HT-29 (cell line): ENCODE measurements at regions not wholly inside any gene's neighbourhood (a gene's known extent, or its start where the extent isn't known, plus 50 kb on each side); places are given as distances from the start of the nearest gene placed in this dataset.
"Not testable (repeated sequence)": the region's sequence is repeated elsewhere in the genome, so short reads cannot be mapped to it uniquely, and the experiment has no call there.

Experiments
- DNase-seq: peaks from one replicate; pipeline ENCODE4 v3.0.0-alpha.2; 2015; ENCODE audit warnings: low spot score

DNA sequence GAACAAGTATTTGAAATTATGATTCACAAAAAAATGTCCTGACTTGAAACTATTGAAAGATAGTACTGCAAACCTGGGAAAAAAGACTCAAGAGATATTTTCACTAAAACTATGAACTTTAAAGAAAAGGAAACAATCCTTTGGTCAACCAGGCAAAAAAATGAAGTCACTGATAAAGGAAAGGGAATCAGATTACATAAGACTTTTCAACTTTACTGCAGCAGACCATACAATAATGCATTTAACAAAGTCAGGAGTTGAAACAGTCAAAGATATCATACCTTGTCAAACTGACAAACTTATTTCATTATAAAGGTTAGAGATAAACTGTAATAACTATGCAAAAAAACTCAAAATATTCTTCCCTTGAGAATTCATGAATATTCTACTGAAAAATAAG lies 361.6 kb downstream of the DLEU7 start:
- no peak for DNase-seq

DNA sequence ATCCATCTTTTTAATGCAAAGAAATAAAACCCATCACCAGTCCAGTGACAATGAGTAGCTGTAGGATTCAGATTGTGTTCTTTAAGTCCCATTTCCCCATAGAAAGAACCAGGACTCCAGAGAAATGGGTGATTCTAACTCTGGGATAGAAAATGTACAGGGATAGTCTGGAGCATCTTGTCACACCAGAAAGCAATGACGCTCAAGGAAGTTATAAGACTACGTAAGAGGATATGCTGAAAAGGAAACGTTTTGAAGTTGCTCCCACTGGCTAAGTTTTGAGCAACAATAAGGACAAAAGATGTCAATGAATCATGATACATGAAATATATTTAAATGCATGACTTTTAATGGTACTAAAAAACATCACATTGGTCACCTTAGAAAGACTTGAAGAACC lies 360.1 kb downstream of the DLEU7 start:
- DNase-seq: no peak

DNA sequence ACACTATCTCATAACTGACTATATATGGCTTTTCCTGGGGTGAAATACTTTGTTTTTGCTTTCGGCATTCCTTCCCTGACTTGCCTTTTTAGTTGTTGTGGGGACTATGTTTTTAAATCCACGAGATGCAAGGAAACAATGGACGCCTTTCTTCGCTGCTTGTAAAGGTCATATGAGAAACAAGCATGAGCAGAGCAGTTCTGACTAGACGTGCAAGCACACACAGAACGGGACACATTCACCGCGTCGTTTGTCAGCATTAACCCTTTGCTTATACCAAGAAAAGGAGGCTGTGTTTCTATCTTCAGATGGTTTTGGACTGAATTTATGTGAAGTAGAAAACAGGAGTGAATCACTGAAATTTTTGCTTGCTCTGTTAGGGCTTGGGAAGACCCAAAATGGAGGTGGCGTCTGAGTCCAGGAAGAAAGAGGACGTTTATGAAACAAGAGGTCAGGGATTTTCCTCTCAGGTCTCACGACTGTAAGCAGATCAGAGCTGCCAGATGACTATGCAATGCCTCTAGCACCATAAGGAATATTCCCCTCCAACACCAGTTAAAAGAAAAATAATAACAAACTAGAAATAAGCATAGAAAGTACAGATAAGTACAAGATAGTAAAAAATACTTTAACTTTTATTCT lies 358.9 kb downstream of the DLEU7 start:
- no peak for DNase-seq

DNA sequence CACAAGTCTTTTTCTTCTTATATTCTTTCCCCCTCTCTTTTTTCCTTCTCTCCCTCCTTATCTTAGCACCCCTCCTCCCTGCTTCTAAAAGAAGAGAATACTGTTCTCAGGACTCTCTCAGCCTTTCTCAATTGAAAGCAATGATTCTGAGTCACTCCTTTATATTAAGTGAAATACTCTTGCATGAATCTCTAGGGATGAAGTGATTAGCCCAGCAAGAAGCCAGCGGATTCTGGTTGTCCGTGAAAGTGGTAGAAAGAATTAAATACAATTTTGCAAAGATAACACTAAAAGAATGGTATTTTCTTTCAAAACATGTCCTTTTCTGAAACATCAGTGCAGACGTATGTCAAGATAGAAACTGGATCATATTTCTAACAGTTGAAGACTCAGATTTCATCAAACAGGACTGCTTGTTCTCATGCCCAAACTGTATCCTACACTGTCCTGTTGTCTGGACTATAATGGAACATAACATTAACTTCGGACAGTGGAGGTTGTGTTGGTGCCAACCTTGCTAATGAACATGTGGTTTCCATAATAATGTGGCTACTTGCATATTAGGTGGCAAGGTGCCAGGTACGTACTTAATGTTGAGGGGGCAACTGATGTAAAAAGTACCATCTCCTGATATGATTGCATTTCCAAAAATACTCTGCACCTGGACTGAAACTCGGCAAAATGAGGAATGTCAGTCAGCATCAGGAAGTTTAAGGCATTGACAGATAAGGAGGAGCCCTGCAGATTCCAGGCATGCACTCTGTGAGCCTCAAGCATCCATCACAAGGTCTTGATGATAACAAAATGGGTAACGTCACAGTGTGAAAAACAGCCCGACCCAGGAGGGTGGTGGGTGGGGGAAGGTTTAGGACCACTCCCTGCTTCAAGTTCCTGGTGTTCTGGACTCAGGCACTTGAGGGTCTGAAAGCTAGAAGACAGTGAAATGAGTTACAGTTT lies 357.2 kb downstream of the DLEU7 start:
- no peak for DNase-seq

- DNase-seq: no peak
Measured at GRCh38 chr13:50493683-50494082, 349.8 kb downstream of the DLEU7 start.

DNA sequence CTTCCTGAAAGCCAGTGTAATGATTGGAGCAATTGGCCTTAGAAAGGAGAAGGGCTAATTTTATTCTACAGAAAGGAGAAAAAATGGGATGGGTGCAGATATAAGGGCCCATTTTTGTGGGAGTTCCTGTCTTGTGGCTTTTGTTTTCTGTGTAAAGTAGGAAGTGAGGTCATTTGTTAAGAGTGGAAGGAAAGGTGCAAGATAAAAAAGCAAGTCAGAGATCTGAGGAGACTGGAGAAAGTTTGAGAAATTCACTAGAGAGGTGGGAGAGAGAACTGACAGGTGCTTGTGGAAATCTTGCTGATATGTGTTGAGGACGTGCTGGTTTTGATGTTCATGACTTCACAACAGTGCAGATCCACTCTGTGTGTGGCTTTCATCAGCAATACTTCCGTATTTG lies 349.4 kb downstream of the DLEU7 start:
- no peak for DNase-seq

GRCh38 chr13:50503212-50503611 lies 340.3 kb downstream of the DLEU7 start:
- DNase-seq: not testable (repeated sequence)

GRCh38 chr13:50509167-50509566 lies 334.3 kb downstream of the DLEU7 start:
- DNase-seq: no peak

GRCh38 chr13:50509771-50510441 lies 333.6 kb downstream of the DLEU7 start:
- no peak for DNase-seq

GRCh38 chr13:50510885-50511545 lies 332.5 kb downstream of the DLEU7 start:
- DNase-seq: not testable (repeated sequence)

GRCh38 chr13:50511877-50512341 lies 331.6 kb downstream of the DLEU7 start:
- no peak for DNase-seq

GRCh38 chr13:50512474-50513299 lies 330.8 kb downstream of the DLEU7 start:
- peak; percentile 63 for DNase-seq

DNA sequence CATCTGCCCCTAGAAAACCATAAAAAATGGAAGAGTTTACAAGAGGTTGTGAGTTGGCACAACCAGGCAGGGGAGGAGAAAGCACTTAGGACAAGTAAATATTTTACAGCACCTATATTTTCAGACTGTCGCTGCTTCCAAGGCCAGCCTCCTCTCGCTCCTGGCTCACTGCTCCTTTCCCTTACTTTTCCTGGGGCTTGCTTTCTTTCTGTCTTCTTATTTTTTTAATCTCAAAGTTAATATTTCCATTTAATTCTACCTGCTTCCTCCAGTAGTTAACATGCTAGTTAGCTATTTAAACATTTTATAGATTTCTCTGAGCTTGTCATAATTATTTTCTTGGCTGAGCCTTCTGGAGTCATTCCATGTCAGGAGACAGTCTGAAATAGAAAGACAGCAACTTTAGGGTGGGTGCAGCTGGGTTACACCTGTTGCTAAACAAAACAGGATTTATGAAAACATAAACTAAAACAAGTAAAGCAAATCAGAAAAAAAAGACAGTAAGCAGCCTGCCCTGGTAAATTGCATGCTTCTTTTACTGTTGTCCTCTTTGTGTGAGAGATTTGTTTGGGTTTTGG lies 330.1 kb downstream of the DLEU7 start:
- DNase-seq: peak; percentile 79

- no peak for DNase-seq
Measured at GRCh38 chr13:50514249-50514648, 329.2 kb downstream of the DLEU7 start.

GRCh38 chr13:50518131-50518530 lies 325.4 kb downstream of the DLEU7 start:
- no peak for DNase-seq

DNA sequence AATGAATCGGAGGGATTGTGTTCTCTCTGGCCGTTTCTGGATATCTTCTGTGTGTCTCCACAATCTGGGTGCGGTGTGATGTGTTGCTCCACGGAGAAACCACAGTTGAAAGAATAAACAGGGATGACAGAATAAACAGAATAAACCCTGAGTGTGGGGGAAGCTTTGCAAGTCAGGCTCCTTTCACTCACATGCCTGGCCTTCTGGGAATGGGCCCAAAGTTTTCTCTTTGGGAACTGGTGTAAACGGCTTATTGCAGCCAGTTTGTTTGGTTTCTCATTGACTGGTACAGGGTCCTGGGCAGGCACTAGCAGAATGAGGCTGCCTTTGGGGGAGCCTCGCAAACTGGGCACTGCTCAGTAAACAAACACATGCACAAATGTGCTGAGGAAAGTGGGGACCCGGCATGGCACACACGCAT lies 324.7 kb downstream of the DLEU7 start:
- DNase-seq: no peak

GRCh38 chr13:50519866-50520265 lies 323.6 kb downstream of the DLEU7 start:
- DNase-seq: no peak

DNA sequence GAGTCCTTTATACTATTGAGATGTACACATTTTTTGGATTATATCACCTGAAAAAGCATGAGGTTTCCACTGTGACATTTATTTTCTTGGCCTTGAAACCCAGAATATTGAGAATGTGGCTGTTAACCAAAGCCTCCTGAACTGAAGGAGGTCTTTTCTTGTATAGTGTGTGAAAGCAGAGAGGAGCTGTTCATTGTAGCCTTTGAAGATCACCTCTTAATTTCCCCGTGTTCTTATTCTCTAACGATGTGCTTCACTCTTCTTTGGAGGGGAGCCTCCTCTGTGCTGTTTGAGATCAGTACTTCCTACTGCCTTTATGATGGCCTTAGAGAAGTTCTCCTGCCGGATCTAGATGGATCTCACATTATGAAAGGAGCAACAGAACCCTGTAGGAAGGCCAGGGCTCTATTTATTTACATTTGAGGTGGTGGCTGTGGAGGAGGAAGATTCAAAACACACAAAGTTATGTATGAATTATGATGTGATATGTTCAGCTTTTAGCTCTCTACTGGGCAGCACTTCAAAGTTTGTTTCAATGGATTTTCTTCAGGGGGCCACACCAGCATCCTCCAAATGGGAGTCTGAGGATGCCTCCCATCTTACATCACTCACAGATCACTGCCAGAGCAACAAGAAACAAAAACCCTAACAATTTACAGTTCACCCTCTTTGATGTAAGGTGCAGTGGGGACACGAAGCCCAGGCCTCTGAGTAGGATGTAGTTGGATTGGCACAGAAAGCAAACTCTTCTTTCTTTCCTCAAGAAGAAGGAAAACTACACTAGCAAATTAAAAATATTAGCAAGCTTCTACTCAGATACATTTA lies 322.3 kb downstream of the DLEU7 start:
- DNase-seq: no peak

DNA sequence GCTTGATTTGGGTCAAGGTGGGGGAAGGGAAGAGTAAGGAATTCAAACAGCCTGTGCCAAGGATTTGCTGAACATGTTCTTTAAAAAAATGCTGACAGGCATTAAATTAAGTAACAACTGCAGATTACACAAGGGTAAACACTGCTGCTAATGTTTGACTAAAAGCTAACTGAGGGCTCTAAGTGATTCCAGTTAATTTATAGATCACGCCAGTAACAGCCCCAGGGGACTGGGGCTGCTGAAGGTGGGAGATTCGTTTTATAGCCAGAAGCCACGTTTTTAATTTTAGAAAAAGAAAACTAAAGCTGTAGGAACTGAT lies 321.7 kb downstream of the DLEU7 start:
- no peak for DNase-seq

DNA sequence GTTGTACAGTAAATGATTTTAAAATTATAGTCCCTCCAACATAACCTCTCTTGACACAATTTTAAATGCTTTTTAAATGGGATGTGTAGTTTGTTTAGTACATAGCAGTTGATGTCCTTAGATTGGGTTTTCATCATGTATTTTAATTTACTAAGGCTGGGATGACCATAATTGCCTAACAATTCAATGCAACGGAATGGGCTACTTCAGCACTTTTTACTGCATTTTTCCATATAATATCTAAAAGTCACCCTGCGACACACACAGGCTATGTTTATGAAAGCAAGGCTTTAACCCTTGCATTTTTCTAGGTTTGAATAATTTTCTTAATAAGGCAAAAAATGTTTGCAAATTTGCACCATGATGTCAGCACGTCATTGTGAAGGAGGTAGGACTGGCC lies 321.0 kb downstream of the DLEU7 start:
- DNase-seq: no peak
